OCI-LY3 (cell line): ENCODE measurements at regions not wholly inside any gene's neighbourhood (a gene's known extent, or its start where the extent isn't known, plus 50 kb on each side); places are given as distances from the start of the nearest gene placed in this dataset.

Experiments
- EZH2phosphoT487 ChIP-seq: fragments of 200-600 bp; shearing (Covaris generic); IDR thresholded peaks from 2 replicates; pipeline ENCODE4 v1.6.1; 2018; ENCODE audit warnings: antibody characterized with exemption, mixed run types, low read depth
- TF ChIP-seq, protein P1 (sequence below): fragments of 200-600, 300-600 bp; sonication (generic); IDR thresholded peaks from 2 replicates; pipeline ENCODE4 v1.5.1; 2014; ENCODE audit warnings: antibody characterized with exemption, low read length, low read depth

DNA sequence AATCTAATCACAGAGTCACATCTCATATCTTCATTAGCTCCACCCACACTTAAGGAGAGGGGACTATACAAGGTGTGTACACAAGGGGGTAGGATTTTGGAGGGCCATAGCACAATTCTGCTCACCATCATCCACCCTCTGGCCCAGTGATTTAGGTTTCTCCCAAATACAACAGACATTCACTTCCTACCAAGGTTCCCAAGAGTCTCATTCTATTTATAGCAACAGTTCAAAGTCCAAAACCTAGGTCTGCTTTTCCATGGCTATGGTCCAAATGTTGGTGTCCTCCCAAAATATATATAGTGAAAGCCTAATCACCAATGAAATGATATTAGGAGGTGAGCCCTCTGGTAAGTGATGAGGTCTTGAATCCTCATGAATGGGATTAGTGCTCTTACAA is 353.2 kb upstream of the PLD5 start:
- TF ChIP-seq, protein P1, sequence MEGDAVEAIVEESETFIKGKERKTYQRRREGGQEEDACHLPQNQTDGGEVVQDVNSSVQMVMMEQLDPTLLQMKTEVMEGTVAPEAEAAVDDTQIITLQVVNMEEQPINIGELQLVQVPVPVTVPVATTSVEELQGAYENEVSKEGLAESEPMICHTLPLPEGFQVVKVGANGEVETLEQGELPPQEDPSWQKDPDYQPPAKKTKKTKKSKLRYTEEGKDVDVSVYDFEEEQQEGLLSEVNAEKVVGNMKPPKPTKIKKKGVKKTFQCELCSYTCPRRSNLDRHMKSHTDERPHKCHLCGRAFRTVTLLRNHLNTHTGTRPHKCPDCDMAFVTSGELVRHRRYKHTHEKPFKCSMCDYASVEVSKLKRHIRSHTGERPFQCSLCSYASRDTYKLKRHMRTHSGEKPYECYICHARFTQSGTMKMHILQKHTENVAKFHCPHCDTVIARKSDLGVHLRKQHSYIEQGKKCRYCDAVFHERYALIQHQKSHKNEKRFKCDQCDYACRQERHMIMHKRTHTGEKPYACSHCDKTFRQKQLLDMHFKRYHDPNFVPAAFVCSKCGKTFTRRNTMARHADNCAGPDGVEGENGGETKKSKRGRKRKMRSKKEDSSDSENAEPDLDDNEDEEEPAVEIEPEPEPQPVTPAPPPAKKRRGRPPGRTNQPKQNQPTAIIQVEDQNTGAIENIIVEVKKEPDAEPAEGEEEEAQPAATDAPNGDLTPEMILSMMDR: no peak
- TF ChIP-seq EZH2phosphoT487: no peak
